NCI-H446 (cell line): ENCODE measurements at regions not wholly inside any gene's neighbourhood (a gene's known extent, or its start where the extent isn't known, plus 50 kb on each side); places are given as distances from the start of the nearest gene placed in this dataset.
"Not testable (repeated sequence)": the region's sequence is repeated elsewhere in the genome, so short reads cannot be mapped to it uniquely, and the experiment has no call there.

Experiments used
- DNase-seq, 2 experiments: peaks; one replicate each; lab custom pipeline; 2025; lab: John Stamatoyannopoulos, UW

DNA sequence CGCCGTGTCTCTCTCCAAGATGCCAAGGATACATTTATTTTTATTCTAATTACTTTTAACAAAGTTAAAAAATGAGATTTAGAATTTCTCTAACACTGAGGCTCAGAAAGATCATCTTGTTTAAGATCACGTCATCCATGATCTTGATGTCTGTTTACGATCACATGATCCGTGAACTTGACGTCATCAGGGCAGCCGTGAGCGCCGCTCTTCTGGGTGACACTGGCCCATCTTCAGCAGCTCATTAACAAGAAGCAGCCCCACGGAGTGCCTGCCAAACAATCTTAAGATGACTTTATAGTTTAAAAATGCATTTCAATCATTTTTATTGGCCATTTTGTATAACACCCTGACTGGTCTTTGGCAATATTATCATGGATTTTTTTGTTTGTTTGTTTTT lies 291.1 kb upstream of the PRKCQ start:
- DNase-seq: no peak

DNA sequence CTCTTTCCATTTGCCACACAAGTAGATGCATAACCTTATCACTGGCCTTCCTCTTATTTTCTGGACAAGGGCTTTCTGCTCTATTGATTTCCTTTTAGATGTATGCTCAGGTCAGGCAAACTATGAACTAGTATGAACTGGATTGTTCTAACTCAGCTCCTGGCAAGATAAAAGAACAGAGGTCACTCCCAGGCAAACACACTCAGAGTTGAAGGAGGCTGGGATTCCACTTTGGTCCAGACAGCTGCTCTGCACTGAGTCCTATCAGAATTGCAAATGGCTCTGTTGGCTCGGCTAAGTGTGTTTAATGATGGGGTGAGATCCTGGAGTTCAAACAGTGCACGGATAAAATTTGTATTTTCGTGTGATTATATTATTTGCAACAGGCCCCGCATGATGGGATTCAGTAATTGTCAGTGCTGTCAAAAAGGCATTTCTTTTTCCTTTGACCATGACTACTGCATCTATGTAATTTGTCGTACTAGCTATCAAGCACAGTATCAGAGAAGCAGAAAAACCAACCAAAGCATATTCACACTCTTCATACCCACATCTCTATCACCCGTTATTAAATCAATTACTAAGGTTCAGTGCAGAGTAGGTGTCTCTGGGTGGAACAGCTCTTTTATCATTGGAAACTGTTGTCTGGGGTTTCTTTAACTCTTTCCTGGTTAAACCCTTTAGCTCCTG lies 288.1 kb upstream of the PRKCQ start:
- DNase-seq: no peak

GRCh38 chr10:6866757-6867156 lies 286.7 kb upstream of the PRKCQ start:
- DNase-seq: no peak

GRCh38 chr10:6864142-6864541 lies 284.1 kb upstream of the PRKCQ start:
- DNase-seq: no peak

DNA sequence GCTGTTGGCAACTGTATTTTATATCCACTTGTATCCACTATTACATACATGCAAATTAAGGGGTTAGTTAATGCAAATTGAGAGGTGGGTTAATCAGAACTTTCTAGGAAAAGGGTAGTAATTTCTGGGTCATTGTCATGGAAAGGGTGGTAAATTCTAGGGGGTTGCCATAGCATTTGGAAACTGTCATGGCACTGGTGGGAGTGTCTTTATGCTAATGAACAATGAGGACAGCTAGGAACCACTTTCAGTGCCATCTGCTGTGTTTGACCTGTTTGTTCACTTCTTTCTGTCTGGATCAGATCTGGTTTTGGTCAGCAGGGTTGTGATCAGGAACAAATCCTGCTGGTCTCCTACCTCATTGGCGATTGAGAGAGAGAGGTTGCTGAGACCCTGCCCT lies 283.3 kb upstream of the PRKCQ start:
- no peak for DNase-seq

GRCh38 chr10:6850452-6850851 lies 270.4 kb upstream of the PRKCQ start:
- DNase-seq: no peak

DNA sequence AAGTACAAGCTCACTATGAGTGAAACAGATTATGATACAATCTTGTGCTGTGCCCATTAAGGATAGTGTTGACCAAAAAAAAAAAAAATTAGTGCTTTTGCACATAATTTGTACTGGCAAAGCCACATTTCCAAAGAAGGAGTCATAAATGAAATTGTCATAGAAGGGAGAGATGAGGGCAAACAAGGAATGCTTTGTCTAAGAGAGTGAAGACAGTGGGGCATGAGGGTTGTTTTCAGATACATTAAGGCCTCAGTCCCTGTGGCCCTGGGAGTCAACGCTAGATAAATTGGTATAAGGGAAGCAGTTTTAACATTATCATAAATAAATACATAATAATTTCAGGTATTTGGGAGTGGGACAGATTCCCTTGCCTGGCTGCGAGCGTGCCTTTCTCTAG lies 267.5 kb upstream of the PRKCQ start:
- no peak for DNase-seq

- no peak for DNase-seq
Observed at GRCh38 chr10:6843894-6844650, 264.0 kb upstream of the PRKCQ start.

GRCh38 chr10:6843481-6843881 lies 263.4 kb upstream of the PRKCQ start:
- no peak for DNase-seq

DNA sequence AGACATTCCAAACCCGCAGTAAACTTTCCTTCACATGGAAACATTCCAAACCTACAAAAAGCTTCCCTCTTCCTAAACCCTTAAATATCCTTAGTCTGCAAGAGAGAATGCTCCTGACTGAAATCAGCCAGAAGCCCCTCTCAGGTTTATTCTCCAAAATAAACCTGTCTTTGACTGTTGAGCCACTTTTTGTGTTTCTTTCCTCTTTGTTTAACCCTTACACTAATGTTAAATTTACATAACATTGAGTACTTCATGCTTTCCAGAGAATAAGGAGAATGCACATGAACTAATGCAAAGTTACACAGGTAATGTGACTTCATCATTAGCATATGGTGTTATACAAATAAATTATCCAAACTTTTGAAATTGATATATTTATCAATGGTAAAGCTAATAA lies 262.6 kb upstream of the PRKCQ start:
- DNase-seq: no peak

- DNase-seq: no peak
Observed at GRCh38 chr10:6841761-6842160, 261.7 kb upstream of the PRKCQ start.

DNA sequence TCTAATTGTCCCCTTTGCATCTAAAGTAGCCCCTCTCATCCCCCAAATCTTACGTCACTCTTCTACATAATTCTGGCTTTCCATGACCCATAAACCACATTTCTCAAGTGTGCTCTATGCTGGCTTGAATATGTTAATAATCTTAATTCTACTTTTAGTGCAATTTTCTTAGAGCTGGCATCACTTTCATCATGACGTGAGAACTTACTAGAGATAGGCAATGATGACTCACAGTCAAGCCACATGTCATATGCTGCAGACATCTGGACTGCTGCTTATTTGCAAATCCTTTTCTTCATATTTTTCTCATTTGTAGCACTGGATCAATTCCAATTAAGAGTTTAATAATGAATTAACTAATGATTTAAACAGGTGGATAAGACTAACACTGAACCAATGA lies 260.7 kb upstream of the PRKCQ start:
- DNase-seq: no peak

DNA sequence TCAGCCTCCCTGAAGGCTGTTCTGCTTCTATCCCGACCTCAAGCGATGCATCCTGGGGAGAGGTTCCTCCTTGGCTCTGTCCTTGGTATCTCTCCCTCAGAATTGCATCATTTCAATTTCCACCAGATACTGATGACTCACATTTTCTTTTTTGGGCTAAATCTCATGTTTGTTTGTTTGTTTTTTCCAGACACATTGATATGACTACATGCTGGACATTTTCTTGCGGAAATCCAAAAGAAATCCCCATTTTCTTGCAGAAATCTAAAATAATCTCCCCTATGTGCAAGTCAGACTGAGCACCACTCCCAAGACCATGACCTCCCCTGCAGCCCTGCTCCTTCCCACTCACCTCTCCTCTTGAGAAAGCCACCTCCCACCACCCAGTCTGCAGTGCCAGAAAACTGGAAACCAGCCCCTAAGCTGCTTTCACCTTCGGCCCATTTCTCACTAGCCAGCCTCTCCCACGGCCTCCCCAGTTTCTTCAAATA lies 260.2 kb upstream of the PRKCQ start:
- no peak for DNase-seq

GRCh38 chr10:6838118-6838517 lies 258.0 kb upstream of the PRKCQ start:
- no peak for DNase-seq

- no peak for DNase-seq
Observed at GRCh38 chr10:6833458-6834011, 253.5 kb upstream of the PRKCQ start.

DNA sequence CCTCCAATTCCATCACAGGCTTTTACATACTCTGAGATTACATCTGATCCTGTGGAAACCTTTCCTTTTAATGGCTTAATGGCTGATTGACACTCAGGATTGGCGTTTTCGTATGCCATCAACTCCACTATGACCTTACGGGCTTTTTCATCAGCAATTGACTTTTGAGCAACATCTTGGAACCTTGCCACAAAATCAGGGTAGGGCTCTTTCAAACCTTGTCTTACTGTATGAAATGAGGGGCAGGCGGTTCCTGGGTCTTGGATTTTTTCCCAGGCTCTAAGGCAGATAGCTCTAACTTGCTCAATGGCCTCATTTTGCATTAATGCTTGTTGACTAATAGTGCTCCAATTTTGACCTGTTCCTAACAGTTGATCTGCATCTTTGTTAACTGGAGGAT lies 250.9 kb upstream of the PRKCQ start:
- not testable (repeated sequence) for DNase-seq

DNA sequence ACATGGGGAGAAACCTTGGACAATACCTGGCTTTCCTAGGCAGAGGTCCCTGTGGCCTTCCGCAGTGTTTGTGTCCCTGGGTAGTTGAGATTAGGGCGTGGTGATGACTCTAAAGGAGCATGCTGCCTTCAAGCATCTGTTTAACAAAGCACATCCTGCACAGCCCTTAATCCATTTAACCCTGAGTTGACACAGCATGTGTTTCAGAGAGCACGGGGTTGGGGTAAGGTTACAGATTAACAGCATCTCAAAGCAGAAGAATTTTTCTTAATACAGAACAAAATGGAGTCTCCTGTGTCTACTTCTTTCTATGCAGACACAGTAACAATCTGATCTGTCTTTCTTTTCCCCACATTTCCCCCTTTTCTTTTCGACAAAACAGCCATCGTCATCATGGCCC lies 244.7 kb upstream of the PRKCQ start:
- DNase-seq: not testable (repeated sequence)

DNA sequence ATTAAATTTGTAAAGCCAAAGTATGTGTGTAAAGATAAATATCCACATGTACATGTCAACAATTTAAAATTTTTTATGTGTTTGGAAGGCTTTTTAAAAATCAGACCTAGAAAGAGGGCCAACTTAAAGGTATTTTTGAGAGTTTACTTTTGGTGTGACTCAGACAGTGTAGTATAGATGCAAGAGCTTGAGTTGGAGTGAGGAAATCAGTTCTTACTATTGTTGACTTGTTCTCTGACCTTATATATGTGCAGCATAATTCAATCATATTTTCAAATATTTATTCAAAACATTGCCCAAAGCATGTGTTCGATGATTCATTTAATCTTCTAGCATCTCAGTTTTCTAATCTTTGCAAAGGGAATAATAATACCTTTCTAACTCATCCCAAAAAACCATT lies 243.7 kb upstream of the PRKCQ start:
- no peak for DNase-seq

DNA sequence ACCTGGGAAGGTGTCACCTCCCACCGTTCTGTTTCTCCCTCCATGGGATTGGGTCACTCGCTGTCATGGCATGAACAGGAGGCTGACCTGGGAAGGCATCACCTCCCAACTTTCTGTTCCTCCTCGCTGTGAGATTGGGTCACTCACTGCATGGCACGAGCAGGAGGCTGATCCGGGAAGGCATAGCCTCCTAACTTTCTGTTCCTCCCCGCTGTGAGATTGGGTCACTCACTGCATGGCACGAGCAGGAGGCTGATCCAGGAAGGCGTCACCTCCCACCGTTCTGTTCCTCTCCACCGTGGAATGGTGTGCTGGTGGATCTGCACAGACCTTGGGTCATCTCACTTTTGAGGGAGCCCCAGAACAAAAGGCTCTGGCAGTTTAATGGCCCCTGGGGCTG lies 239.2 kb upstream of the PRKCQ start:
- DNase-seq: no peak

DNA sequence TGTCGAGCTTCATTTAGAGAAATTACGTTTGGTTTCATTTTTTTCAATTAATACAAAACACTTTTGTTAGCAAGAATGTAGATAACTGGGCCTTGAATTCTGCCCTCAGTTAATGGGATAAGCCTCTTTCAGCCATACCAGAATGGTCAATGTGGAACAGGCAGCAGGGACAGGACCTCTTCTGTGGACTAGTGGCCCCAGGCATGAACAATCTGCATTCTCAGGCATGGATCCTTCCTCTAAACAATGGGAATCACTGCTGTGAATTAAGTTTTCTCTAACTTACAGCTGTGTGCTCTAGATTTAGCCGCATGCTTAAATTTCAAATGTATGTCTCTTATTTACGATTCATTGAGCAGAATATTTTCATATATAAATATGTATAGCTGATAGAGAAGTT lies 237.7 kb upstream of the PRKCQ start:
- DNase-seq: no peak

DNA sequence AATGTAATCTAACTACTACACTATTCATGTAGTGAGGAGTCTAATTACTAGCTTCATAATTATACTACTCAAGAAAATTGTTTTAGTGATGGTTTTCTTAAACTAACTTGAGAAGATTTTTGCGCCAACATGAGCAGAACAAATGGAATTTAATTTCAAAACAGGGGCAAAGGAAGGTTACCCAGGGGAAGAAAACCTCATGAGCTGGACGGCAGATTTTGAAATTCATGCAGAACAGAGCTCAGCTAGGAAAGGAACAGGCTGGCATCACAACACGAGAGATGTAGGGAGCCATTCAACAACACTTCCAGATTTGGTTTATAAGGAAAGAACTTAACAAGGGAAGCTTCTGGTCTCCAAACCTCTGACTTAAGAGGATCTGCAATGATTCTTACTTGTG lies 235.3 kb upstream of the PRKCQ start:
- no peak for DNase-seq

GRCh38 chr10:6813856-6814255 lies 233.8 kb upstream of the PRKCQ start:
- DNase-seq: no peak

- DNase-seq: no peak
Observed at GRCh38 chr10:6813306-6813705, 233.2 kb upstream of the PRKCQ start.
